LoVo (cell line): ENCODE measurements at regions not wholly inside any gene's neighbourhood (a gene's known extent, or its start where the extent isn't known, plus 50 kb on each side); places are given as distances from the start of the nearest gene placed in this dataset.

Experiments used
- DNase-seq: peaks from one replicate; pipeline ENCODE4 v3.0.0-alpha.2; 2016; ENCODE audit warnings: low spot score

- DNase-seq, result no peak
Measured at GRCh38 chr13:57075588-57075987, 65.1 kb upstream of the PRR20A start.

GRCh38 chr13:57087006-57087405 is 53.7 kb upstream of the PRR20A start:
- no peak for DNase-seq
